Keratinocyte (primary cell): ENCODE measurements at regions not wholly inside any gene's neighbourhood (a gene's known extent, or its start where the extent isn't known, plus 50 kb on each side); places are given as distances from the start of the nearest gene placed in this dataset.

Experiments used
- CTCF ChIP-seq, 3 experiments: IDR thresholded peaks in 1 of 3; conservative IDR thresholded peaks in 1 of 3; optimal IDR thresholded peaks in 1 of 3; 2 replicates in 2 of 3; 3 replicates in 1 of 3; pipeline versions ENCODE3 to v1.5.1; 2011; ENCODE audit warnings: low read length in 3 of 3, mild to moderate bottlenecking in 3 of 3, moderate library complexity in 2 of 3, control low read depth in 1 of 3, inconsistent platforms in 1 of 3; ENCODE audit not compliant: insufficient read depth in 2 of 3; ENCODE audit errors: extremely low read depth in 1 of 3
- EZH2 ChIP-seq: IDR thresholded peaks from one replicate; pipeline ENCODE4 v1.6.1; 2012; ENCODE audit warnings: inconsistent platforms, mild to moderate bottlenecking, low read length, moderate library complexity

GRCh38 chr2:114123925-114124324, 234.0 kb downstream of the ACTR3 start:
- TF ChIP-seq CTCF (optimal IDR thresholded peaks at IDR 0.05 in 1 of 3, IDR thresholded peaks at IDR 0.05 in 1 of 3, conservative IDR thresholded peaks at IDR 0.05 in 1 of 3; ENCODE audit: extremely low read depth in 1 of 3, insufficient read depth in 2 of 3, low read length in 3 of 3) = no peak
- TF ChIP-seq EZH2 = no peak
